Tibial artery (tissue), 4 donors: ENCODE measurements at regions not wholly inside any gene's neighbourhood (a gene's known extent, or its start where the extent isn't known, plus 50 kb on each side); places are given as distances from the start of the nearest gene placed in this dataset.

Experiments
- DNase-seq, 2 donors: peaks; one replicate each; pipeline ENCODE4 v3.0.0-alpha.2; 2019
- H3K27ac ChIP-seq, 2 donors: fragments of 200-600 bp; sonication (generic) in 1 of 2; 1 replicate in 1 of 2; 2 replicates in 1 of 2; pipeline ENCODE4 v1.5.1; 2018 to 2019; ENCODE audit warnings: mild to moderate bottlenecking in 1 of 2
- H3K27me3 ChIP-seq, 2 donors: fragments of 200-600 bp; sonication (generic) in 1 of 2; one replicate each; pipeline versions ENCODE4 v1.5.1 to v1.6.0; 2016 to 2019
- H3K36me3 ChIP-seq, 3 donors: fragments of 200-600 bp; sonication (generic) in 2 of 3; one replicate each; pipeline ENCODE4 v1.5.1; 2016 to 2019; ENCODE audit warnings: mild to moderate bottlenecking in 2 of 3
- H3K4me1 ChIP-seq, 4 donors: fragments of 200-600 bp; sonication (generic) in 2 of 4; 1 replicate in 3 of 4; 2 replicates in 1 of 4; pipeline ENCODE4 v1.5.1; 2016 to 2019
- H3K4me3 ChIP-seq, 2 donors: fragments of 200-600 bp; sonication (generic) in 1 of 2; 1 replicate in 1 of 2; 2 replicates in 1 of 2; pipeline ENCODE4 v1.5.1; 2018 to 2019; ENCODE audit warnings: mild to moderate bottlenecking in 2 of 2
- H3K9me3 ChIP-seq, 3 donors: fragments of 200-600 bp; sonication (generic) in 1 of 3; one replicate each; pipeline ENCODE4 v1.5.1; 2016 to 2019
- intact Hi-C: fragments of 100-400 bp; cut with DNase I; formaldehyde crosslinking; loops from one replicate; pipeline ENCODE4 v1.15.0; 2023; ENCODE audit warnings: low total_unique reads
- TF ChIP-seq, protein P1 (sequence below), 2 experiments: fragments of 200-600 bp in 1 of 2; fragments of 450-650 bp in 1 of 2; IDR thresholded peaks; one replicate each; pipeline ENCODE4 v1.5.1; 2017 to 2019; ENCODE audit warnings: antibody characterized with exemption in 2 of 2, mild to moderate bottlenecking in 1 of 2, moderate library complexity in 1 of 2

DNA sequence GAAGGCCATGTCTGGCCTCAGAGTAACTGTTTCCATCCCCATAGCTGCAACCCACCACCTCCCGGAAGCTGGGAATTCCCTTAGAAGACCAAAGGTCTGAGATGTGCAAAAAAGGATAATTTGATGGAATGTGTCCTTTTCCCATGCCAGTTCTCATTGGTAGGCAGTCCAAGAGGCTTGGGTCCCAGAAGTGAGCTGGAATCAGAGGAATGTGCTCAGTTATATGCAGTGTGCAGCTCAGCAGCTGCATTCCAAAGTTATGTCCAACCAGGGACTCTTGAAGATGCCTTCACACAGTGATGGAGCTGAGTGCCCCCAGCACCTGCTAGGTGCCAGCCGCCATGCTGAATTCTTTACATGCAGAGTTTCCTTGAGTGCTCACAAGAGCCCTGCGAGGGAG is 583.9 kb upstream of the TBX3 start:
- DNase-seq = no peak
- H3K36me3 ChIP-seq = no peaks in the 10 kb centered on the region
- H3K27me3 ChIP-seq = no peaks in the 10 kb centered on the region
- intact Hi-C loops = no loop called here
- TF ChIP-seq, protein P1, sequence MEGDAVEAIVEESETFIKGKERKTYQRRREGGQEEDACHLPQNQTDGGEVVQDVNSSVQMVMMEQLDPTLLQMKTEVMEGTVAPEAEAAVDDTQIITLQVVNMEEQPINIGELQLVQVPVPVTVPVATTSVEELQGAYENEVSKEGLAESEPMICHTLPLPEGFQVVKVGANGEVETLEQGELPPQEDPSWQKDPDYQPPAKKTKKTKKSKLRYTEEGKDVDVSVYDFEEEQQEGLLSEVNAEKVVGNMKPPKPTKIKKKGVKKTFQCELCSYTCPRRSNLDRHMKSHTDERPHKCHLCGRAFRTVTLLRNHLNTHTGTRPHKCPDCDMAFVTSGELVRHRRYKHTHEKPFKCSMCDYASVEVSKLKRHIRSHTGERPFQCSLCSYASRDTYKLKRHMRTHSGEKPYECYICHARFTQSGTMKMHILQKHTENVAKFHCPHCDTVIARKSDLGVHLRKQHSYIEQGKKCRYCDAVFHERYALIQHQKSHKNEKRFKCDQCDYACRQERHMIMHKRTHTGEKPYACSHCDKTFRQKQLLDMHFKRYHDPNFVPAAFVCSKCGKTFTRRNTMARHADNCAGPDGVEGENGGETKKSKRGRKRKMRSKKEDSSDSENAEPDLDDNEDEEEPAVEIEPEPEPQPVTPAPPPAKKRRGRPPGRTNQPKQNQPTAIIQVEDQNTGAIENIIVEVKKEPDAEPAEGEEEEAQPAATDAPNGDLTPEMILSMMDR (IDR thresholded peaks at IDR 0.05) = no peak
- H3K4me3 ChIP-seq = no peak overlapping the region
- H3K27ac ChIP-seq = no peak overlapping the region
- no peaks in the 10 kb centered on the region for H3K9me3 ChIP-seq
- peaks cover 0 to 8% (median 0%) of the 10 kb centered on the region in 4 donors for H3K4me1 ChIP-seq

DNA sequence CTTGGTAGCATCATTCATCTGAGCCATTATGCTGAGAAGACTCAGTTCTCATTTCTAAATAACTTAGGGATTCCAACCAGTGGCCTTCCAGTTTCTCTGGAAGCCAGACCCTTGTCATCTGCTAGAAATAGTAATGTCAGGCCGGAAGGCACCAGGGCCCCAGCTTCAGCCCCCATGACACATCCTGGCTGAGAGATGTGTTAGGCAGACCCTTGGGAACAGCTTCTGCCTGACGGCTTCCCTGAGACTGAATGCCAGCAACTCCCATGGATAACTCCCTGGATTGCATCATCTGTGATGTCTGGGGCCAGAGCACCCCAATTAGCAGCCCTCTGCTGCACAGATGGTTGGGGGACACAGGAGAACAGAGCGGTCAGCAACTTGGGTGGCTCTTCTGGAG is 583.5 kb upstream of the TBX3 start:
- Histone ChIP-seq H3K4me3 (no peak overlapping the region), H3K36me3 (no peaks in the 10 kb centered on the region), H3K9me3 (no peaks in the 10 kb centered on the region), H3K4me1 (peaks cover 0 to 8% (median 0%) of the 10 kb centered on the region in 4 donors), H3K27me3 (no peaks in the 10 kb centered on the region), H3K27ac (no peak overlapping the region)
- TF ChIP-seq, protein P1 (IDR thresholded peaks at IDR 0.05) = no peak
- DNase-seq = no peak
- intact Hi-C loops = no loop called here

DNA sequence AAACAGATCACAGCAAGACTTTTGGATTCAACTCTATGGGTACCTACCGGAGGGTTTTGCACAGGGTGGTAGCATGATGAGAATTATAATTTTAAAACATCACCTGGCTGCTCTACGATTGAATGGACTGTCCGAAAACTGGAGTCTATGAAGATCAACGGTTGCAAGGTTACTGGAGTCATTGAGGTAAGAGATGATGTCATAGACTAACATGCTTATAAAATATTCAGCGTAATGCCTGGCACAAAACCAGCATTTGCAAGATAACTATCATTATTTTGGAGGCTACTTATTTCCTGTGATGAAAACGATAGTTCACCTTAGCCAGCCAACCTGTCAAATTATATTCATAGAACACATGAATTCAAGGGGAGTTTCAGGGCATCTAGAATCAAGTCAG is 580.6 kb upstream of the TBX3 start:
- DNase-seq = no peak
- Histone ChIP-seq H3K9me3 (no peaks in the 10 kb centered on the region), H3K4me1 (peaks cover 0 to 8% (median 0%) of the 10 kb centered on the region in 4 donors), H3K4me3 (no peak overlapping the region), H3K27me3 (no peaks in the 10 kb centered on the region), H3K27ac (no peak overlapping the region), H3K36me3 (no peaks in the 10 kb centered on the region)
- intact Hi-C loops = no loop called here
- TF ChIP-seq, protein P1 (IDR thresholded peaks at IDR 0.05) = no peak

DNA sequence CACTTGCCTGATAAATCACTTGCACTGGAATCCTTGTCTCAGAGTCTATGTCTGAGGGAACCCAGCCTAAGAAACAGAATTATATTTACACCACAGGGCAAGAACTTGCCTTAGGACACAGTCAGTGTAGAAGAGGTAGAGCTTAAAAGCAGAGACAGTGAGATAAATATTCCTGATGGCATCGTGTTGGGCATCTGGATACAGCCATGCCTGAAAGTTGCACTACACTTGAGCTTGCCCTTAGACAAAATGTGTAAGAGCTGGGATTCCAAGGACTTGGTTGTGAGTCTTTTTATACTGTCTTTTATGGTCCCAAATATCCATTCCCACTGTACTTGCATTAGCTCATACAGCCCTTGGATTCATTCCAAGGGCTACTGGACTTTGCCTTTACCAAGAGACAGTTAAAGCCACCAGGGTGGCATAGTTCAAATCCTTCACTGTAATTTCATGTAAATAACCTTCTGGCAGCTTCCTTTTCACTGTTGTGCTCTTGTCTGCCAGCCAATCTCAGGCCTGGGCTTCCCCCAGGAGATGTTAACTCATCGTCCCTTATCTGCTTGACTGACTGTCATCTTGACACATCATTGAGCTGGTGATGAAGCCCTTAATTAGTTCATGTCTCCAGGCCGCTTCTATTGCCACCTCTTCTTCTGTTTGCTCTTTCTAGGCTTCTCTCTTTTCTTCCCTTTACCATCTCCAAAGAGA is 577.9 kb upstream of the TBX3 start:
- intact Hi-C loops = no loop called here
- no peak for DNase-seq

DNA sequence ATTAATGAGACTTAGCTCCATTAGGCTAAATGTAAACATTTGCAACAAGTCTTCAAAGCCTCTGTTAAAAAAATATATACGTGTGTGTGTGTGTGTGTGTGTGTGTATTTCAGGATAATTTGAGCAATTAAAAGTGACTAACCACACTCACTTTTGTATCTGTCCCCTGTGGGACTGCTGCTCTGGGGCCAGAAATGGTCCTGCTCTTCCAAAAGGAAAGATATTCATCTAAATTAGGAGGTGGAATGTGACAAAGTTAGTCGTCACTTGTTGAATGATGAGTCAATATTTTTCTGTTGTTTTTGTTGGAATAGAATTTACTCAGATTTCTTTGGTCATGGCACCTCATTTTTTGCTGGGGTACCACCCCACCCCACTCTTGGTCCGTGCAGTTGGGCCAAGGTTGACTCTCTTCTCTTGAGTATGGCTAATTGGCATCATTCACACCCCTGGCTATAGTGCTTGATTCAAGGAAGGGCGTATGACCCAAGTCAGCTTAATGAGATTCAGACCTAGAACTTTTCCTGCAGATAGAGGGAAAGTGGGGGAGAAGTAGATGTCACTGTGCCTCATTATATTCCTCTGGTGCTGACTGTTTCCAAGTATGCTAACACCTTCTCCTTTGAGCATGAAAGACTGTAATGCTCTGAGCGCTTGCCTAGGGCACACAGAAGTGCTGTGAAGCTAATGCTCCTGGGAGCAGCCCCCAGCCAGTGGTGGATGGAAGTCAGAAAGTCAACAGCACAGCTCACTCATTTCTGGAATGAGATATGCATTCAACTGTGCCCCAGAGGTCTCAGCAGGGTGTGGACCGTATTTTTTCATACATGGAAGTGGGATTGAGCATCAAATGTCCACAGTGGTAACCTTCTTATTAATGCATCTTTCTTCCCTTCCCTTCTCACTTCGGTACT is 577.0 kb upstream of the TBX3 start:
- no peak for DNase-seq
- no peaks in the 10 kb centered on the region for H3K36me3 ChIP-seq
- no peaks in the 10 kb centered on the region for H3K9me3 ChIP-seq
- H3K4me1 ChIP-seq = no peaks in the 10 kb centered on the region
- H3K4me3 ChIP-seq = no peak overlapping the region
- no peaks in the 10 kb centered on the region for H3K27me3 ChIP-seq
- TF ChIP-seq, protein P1 (IDR thresholded peaks at IDR 0.05) = no peak
- H3K27ac ChIP-seq = no peak overlapping the region
- intact Hi-C loops = no loop called here

More for the DNA sequence above, 577.9 kb upstream of the TBX3 start:
- Histone ChIP-seq H3K9me3 (no peaks in the 10 kb centered on the region), H3K36me3 (no peaks in the 10 kb centered on the region), H3K27ac (no peak overlapping the region), H3K4me1 (no peaks in the 10 kb centered on the region), H3K4me3 (no peak overlapping the region), H3K27me3 (no peaks in the 10 kb centered on the region)
- TF ChIP-seq, protein P1 (IDR thresholded peaks at IDR 0.05) = no peak
